MM.1S (cell line): ENCODE measurements at regions not wholly inside any gene's neighbourhood (a gene's known extent, or its start where the extent isn't known, plus 50 kb on each side); places are given as distances from the start of the nearest gene placed in this dataset.

Source experiments
- EZH2 ChIP-seq: fragments of 300-600 bp; sonication (generic); optimal IDR thresholded peaks from 2 replicates; pipeline ENCODE3; 2017; ENCODE audit warnings: low read depth, mild to moderate bottlenecking, antibody characterized with exemption, low read length, mixed read lengths
- EZH2phosphoT487 ChIP-seq: fragments of 300-600 bp; sonication (generic); IDR thresholded peaks from 2 replicates; pipeline ENCODE4 v1.6.1; 2018; ENCODE audit warnings: antibody characterized with exemption, low read length
- TF ChIP-seq, protein P1 (sequence below): fragments of 300-600 bp; sonication (generic); IDR thresholded peaks from 2 replicates; pipeline ENCODE4 v1.5.1; 2016; ENCODE audit warnings: antibody characterized with exemption, low read length, mixed read lengths

GRCh38 chr2:39930175-39930917 lies 151.3 kb upstream of the THUMPD2 start:
- TF ChIP-seq, protein P1, sequence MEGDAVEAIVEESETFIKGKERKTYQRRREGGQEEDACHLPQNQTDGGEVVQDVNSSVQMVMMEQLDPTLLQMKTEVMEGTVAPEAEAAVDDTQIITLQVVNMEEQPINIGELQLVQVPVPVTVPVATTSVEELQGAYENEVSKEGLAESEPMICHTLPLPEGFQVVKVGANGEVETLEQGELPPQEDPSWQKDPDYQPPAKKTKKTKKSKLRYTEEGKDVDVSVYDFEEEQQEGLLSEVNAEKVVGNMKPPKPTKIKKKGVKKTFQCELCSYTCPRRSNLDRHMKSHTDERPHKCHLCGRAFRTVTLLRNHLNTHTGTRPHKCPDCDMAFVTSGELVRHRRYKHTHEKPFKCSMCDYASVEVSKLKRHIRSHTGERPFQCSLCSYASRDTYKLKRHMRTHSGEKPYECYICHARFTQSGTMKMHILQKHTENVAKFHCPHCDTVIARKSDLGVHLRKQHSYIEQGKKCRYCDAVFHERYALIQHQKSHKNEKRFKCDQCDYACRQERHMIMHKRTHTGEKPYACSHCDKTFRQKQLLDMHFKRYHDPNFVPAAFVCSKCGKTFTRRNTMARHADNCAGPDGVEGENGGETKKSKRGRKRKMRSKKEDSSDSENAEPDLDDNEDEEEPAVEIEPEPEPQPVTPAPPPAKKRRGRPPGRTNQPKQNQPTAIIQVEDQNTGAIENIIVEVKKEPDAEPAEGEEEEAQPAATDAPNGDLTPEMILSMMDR = no peak
- no peak for TF ChIP-seq EZH2
- TF ChIP-seq EZH2phosphoT487 = no peak
